ENCODE measurements at regions not wholly inside any gene's neighbourhood (a gene's known extent, or its start where the extent isn't known, plus 50 kb on each side); places are given as distances from the start of the nearest gene placed in this dataset.

GRCh38 chr16:65445313-65446260 lies 323.7 kb upstream of the CDH11 start:
- DNase-seq (ENCODE audit: low read depth): no peak
- H3K4me3 ChIP-seq (ENCODE audit: low read depth, low read length): no peak overlapping the region
- TF ChIP-seq, protein P1, sequence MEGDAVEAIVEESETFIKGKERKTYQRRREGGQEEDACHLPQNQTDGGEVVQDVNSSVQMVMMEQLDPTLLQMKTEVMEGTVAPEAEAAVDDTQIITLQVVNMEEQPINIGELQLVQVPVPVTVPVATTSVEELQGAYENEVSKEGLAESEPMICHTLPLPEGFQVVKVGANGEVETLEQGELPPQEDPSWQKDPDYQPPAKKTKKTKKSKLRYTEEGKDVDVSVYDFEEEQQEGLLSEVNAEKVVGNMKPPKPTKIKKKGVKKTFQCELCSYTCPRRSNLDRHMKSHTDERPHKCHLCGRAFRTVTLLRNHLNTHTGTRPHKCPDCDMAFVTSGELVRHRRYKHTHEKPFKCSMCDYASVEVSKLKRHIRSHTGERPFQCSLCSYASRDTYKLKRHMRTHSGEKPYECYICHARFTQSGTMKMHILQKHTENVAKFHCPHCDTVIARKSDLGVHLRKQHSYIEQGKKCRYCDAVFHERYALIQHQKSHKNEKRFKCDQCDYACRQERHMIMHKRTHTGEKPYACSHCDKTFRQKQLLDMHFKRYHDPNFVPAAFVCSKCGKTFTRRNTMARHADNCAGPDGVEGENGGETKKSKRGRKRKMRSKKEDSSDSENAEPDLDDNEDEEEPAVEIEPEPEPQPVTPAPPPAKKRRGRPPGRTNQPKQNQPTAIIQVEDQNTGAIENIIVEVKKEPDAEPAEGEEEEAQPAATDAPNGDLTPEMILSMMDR (IDR thresholded peaks at IDR 0.05; ENCODE audit: insufficient read depth, low read depth, low read length, missing control alignments): no peak

DNA sequence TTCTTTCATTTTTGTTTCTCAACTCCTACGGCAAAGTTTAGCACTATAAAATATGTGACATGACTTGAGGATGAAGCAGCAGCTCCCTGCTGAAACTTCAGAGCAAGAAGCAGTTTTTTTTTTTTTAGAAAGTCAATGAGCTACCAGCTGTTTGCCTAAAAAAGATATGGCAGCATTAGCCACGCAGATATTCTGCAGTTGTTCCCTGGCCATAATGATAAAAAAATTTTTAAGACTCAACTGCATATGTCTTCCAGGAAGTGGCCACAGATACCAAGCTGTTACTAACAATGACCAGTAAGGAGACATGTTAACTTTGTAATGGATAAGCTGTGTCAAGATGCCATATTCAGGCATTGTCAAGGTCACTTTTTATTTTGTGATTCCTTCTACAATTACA lies 319.6 kb upstream of the CDH11 start:
- TF ChIP-seq, protein P1 (IDR thresholded peaks at IDR 0.05; ENCODE audit: insufficient read depth, low read depth, low read length, missing control alignments): no peak
- H3K4me3 ChIP-seq (ENCODE audit: low read depth, low read length): no peak overlapping the region
- DNase-seq (ENCODE audit: low read depth): no peak

- DNase-seq (ENCODE audit: low read depth): no peak
- TF ChIP-seq, protein P1 (IDR thresholded peaks at IDR 0.05; ENCODE audit: insufficient read depth, low read depth, low read length, missing control alignments): no peak
- H3K4me3 ChIP-seq (ENCODE audit: low read depth, low read length): no peak overlapping the region
Measured at GRCh38 chr16:65429504-65430181, 307.8 kb upstream of the CDH11 start.

DNA sequence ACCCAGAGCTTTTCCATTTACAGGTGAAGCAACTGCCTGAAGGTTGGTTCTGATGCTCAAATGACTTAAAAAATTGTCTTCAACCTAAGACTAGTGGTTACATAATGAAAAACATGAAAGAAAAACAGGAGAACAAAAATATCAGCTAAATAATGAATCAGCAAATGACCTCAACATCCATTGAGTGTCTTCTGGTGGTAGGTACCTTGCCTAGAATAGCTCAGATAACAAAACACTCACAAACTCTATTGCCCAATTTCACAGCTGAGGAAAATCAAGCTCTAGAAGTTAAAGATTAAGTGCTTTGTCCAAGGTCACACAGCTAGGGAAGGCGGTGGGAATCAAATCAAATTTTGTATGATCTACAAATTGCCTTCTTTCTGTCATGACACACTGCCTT lies 304.6 kb upstream of the CDH11 start:
- no peak for DNase-seq (ENCODE audit: low read depth)
- TF ChIP-seq, protein P1 (IDR thresholded peaks at IDR 0.05; ENCODE audit: insufficient read depth, low read depth, low read length, missing control alignments): no peak

GRCh38 chr16:65422934-65423333 lies 301.1 kb upstream of the CDH11 start:
- no peak overlapping the region for H3K4me3 ChIP-seq (ENCODE audit: low read depth, low read length)
- no peak for DNase-seq (ENCODE audit: low read depth)
- TF ChIP-seq, protein P1 (IDR thresholded peaks at IDR 0.05; ENCODE audit: insufficient read depth, low read depth, low read length, missing control alignments): no peak

More for the DNA sequence above, 304.6 kb upstream of the CDH11 start:
- H3K4me3 ChIP-seq (ENCODE audit: low read depth, low read length): no peak overlapping the region

DNA sequence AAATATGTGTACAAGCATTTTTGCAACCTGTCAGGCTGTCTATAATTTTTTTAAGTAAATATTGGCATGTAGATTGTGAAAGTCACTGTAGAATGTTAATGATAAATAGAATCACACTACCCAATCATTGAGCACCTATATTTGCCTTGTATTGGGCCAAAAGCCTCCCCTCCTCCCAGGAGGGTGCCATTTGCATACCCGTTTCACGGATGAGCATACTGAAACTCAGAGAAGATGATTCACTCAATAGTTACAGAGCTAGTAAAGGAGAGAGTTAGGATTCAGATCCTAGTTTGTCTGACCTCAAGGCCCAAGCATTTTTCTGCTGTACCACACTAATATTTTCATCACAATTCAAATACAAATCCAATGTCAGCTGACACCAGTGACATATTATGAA lies 299.7 kb upstream of the CDH11 start:
- H3K4me3 ChIP-seq (ENCODE audit: low read depth, low read length): no peak overlapping the region
- no peak for DNase-seq (ENCODE audit: low read depth)
- TF ChIP-seq, protein P1 (IDR thresholded peaks at IDR 0.05; ENCODE audit: insufficient read depth, low read depth, low read length, missing control alignments): no peak
